ENCODE measurements at regions not wholly inside any gene's neighbourhood (a gene's known extent, or its start where the extent isn't known, plus 50 kb on each side); places are given as distances from the start of the nearest gene placed in this dataset.

DNA sequence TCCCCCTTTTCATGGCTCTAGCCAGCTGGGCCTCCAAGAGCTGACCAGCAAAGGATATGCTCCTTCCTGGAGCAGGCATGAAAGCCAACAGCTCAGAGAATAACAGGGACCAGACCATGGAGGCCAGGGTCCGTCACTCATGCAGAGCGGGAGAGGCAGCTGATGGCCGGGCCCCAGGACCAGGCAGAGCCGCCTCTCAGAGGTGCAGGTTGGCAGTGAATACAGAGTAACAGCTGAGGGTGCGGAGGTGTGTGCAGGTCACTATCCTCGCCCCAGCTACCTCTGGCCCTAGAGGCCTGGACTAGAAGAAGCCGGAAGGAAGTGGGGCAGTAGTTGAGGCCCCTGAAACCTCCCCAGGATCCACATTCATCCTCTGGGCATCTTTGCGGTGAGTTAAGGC, 1377.3 kb downstream of the TBC1D22A start:
- no peak overlapping the region for H3K4me3 ChIP-seq (ENCODE audit: control insufficient read depth in 1 of 2, extremely low read depth in 1 of 2, low read length in 1 of 2)
- peaks cover 0 to 11% of the 10 kb centered on the region in 2 experiments for H3K4me1 ChIP-seq (ENCODE audit: control insufficient read depth in 1 of 2, extremely low read depth in 1 of 2, insufficient read depth in 2 of 2, low read length in 2 of 2)
- H3K27ac ChIP-seq (ENCODE audit: low read length), result no peak overlapping the region
- peaks cover 0 to 21% of the 10 kb centered on the region in 2 experiments for H3K27me3 ChIP-seq (replicated peaks in 1 of 2; ENCODE audit: control insufficient read depth in 2 of 2, extremely low read depth in 1 of 2, insufficient read depth in 2 of 2, low read length in 1 of 2)
- ChIA-PET CTCF (no interaction called here), POLR2A (no interaction called here)
- H3K9me3 ChIP-seq, result no peaks in the 10 kb centered on the region
- Mint-ChIP-seq H3K4me3 (no peak overlapping the region), H3K4me1 (peaks cover 0 to 13% (median 11%) of the 10 kb centered on the region in 3 donors), H3K36me3 (no peaks in the 10 kb centered on the region), H3K9me3 (peaks cover 0 to 5% (median 0%) of the 10 kb centered on the region in 3 donors), H3K27me3 (peaks cover 13 to 15% of the 10 kb centered on the region in 2 donors), H3K27ac (no peak overlapping the region)
- no peaks in the 10 kb centered on the region for H3K36me3 ChIP-seq (ENCODE audit: control insufficient read depth in 2 of 2, extremely low read depth in 1 of 2, insufficient read depth in 1 of 2, low read length in 1 of 2)
- 79% methylated on average over 8 of the region's 8 CpGs for WGBS (ENCODE audit: insufficient coverage)
- no peak for DNase-seq
- ATAC-seq (replicated peaks in 1 of 4), result no peak

DNA sequence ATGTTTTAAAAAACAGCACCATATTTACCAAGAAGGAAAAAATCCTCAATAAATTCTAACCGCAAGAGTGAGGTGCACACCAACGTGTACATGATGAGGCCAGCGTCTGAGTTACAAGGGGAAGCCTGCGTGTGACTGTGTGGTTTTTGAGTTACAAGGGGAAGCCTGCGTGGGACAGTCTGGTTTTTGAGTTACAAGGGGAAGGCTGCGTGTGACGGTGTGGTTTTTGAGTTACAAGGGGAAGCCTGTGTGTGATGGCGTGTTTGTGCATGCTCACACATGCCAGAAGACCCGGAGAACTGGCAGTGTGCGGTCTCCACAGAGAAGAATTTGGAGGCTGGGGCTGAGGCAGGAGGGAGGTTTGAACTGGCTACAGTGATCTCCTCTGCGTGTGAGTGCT, 1376.4 kb downstream of the TBC1D22A start:
- Mint-ChIP-seq H3K4me1 (peaks cover 0 to 13% (median 11%) of the 10 kb centered on the region in 3 donors), H3K4me3 (no peak overlapping the region), H3K36me3 (no peaks in the 10 kb centered on the region), H3K27me3 (peaks cover 8 to 10% of the 10 kb centered on the region in 2 donors), H3K9me3 (peaks cover 0 to 5% (median 0%) of the 10 kb centered on the region in 3 donors), H3K27ac (no peak overlapping the region)
- Histone ChIP-seq H3K4me3 (ENCODE audit: control insufficient read depth in 1 of 2, extremely low read depth in 1 of 2, low read length in 1 of 2) (no peak overlapping the region), H3K27ac (ENCODE audit: low read length) (no peak overlapping the region), H3K36me3 (ENCODE audit: control insufficient read depth in 2 of 2, extremely low read depth in 1 of 2, insufficient read depth in 1 of 2, low read length in 1 of 2) (no peaks in the 10 kb centered on the region), H3K4me1 (ENCODE audit: control insufficient read depth in 1 of 2, extremely low read depth in 1 of 2, insufficient read depth in 2 of 2, low read length in 2 of 2) (peaks cover 0 to 11% of the 10 kb centered on the region in 2 experiments), H3K27me3 (replicated peaks in 1 of 2; ENCODE audit: control insufficient read depth in 2 of 2, extremely low read depth in 1 of 2, insufficient read depth in 2 of 2, low read length in 1 of 2) (peaks cover 0 to 16% of the 10 kb centered on the region in 2 experiments), H3K9me3 (no peaks in the 10 kb centered on the region)
- ATAC-seq (replicated peaks in 1 of 4), result no peak
- CTCF ChIA-PET, result no interaction called here
- 9% methylated on average over 10 of the region's 11 CpGs for WGBS (ENCODE audit: insufficient coverage)
- no peak for DNase-seq
- POLR2A ChIA-PET, result no interaction called here

DNA sequence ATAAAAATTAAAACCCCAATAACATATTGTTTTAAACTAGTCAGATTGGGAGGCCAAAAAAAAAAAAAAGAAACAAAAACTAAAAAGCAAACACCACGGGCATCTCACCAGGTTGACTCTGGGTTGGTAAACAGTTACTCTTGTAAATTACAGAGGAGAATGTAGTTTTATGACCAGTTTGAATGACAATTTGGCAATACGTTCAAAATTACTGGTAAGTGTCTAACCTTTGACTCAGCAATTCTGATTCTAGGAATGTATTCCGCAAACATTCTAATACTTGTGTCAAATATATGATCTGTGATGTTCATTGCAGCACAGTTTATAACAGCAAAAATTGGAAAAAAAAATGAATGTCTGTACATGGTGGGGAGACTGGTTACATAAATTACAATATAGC, 1376.0 kb downstream of the TBC1D22A start:
- Mint-ChIP-seq H3K4me1 (peaks cover 0 to 13% (median 11%) of the 10 kb centered on the region in 3 donors), H3K27ac (no peak overlapping the region), H3K27me3 (peaks cover 4 to 7% of the 10 kb centered on the region in 2 donors), H3K36me3 (no peaks in the 10 kb centered on the region), H3K4me3 (no peak overlapping the region), H3K9me3 (peaks cover 0 to 5% (median 0%) of the 10 kb centered on the region in 3 donors)
- WGBS (ENCODE audit: insufficient coverage), result no CpG with 5 or more reads among the region's 3 CpGs
- no peak overlapping the region for H3K4me3 ChIP-seq (ENCODE audit: control insufficient read depth in 1 of 2, extremely low read depth in 1 of 2, low read length in 1 of 2)
- ATAC-seq (replicated peaks in 1 of 4), result no peak
- H3K27me3 ChIP-seq (replicated peaks in 1 of 2; ENCODE audit: control insufficient read depth in 2 of 2, extremely low read depth in 1 of 2, insufficient read depth in 2 of 2, low read length in 1 of 2), result peaks cover 0 to 13% of the 10 kb centered on the region in 2 experiments
- H3K27ac ChIP-seq (ENCODE audit: low read length), result no peak overlapping the region
- POLR2A ChIA-PET, result no interaction called here
- no peak for DNase-seq
- H3K4me1 ChIP-seq (ENCODE audit: control insufficient read depth in 1 of 2, extremely low read depth in 1 of 2, insufficient read depth in 2 of 2, low read length in 2 of 2), result peaks cover 0 to 11% of the 10 kb centered on the region in 2 experiments
- CTCF ChIA-PET, result no interaction called here
- H3K36me3 ChIP-seq (ENCODE audit: control insufficient read depth in 2 of 2, extremely low read depth in 1 of 2, insufficient read depth in 1 of 2, low read length in 1 of 2), result no peaks in the 10 kb centered on the region
- H3K9me3 ChIP-seq, result no peaks in the 10 kb centered on the region

DNA sequence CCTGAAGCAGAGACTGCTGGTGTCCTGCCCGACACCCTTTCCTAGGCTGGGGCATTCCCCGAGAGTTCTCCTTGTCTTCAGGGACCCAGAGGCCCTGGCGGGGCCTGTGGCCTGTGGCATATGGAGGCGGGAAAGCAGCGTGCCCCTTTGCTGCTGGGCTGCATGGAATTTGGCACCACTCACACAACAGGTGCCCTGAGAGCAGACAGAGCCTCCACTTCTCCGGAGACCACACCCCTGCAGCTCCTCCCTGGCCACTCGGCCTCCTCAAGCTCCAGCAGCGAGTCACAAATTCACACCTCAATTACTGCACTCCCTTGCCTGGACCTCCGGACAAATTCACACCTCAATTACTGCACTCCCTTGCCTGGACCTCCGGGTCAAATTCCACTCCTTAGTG, 1375.2 kb downstream of the TBC1D22A start:
- Mint-ChIP-seq H3K27ac (no peak overlapping the region), H3K4me3 (no peak overlapping the region), H3K36me3 (no peaks in the 10 kb centered on the region), H3K4me1 (peaks cover 0 to 13% (median 11%) of the 10 kb centered on the region in 3 donors), H3K9me3 (no peaks in the 10 kb centered on the region), H3K27me3 (peaks cover 0 to 2% of the 10 kb centered on the region in 2 donors)
- WGBS (ENCODE audit: insufficient coverage), result 73% methylated on average over 7 of the region's 10 CpGs
- H3K9me3 ChIP-seq, result no peaks in the 10 kb centered on the region
- H3K4me1 ChIP-seq (ENCODE audit: control insufficient read depth in 1 of 2, extremely low read depth in 1 of 2, insufficient read depth in 2 of 2, low read length in 2 of 2), result peaks cover 0 to 11% of the 10 kb centered on the region in 2 experiments
- POLR2A ChIA-PET, result no interaction called here
- CTCF ChIA-PET, result no interaction called here
- ATAC-seq (replicated peaks in 1 of 4) (no peak), DNase-seq (no peak)
- H3K27me3 ChIP-seq (replicated peaks in 1 of 2; ENCODE audit: control insufficient read depth in 2 of 2, extremely low read depth in 1 of 2, insufficient read depth in 2 of 2, low read length in 1 of 2), result peaks cover 0 to 13% of the 10 kb centered on the region in 2 experiments
- H3K36me3 ChIP-seq (ENCODE audit: control insufficient read depth in 2 of 2, extremely low read depth in 1 of 2, insufficient read depth in 1 of 2, low read length in 1 of 2), result no peaks in the 10 kb centered on the region
- no peak overlapping the region for H3K4me3 ChIP-seq (ENCODE audit: control insufficient read depth in 1 of 2, extremely low read depth in 1 of 2, low read length in 1 of 2)
- no peak overlapping the region for H3K27ac ChIP-seq (ENCODE audit: low read length)

DNA sequence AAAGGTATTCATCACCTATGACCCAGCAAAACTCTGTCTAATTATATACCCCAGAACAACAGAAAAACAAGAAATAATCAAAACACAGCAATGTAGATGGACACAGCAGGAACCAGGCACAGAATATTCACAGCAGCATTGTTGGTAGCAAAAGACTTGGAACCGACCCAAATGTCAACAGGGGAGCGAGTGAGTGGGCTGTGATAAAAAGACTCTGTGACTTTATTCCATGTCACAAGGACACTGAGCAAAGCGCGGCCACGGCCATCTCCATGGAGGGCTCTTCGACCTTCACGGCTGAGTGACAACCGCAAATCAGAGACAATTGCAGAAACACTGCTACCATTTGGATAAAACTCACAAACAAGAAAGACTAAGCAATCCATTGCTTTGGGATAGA, 1373.1 kb downstream of the TBC1D22A start:
- DNase-seq (no peak), ATAC-seq (replicated peaks in 1 of 4) (no peak)
- Mint-ChIP-seq H3K27me3 (peaks cover 6 to 16% of the 10 kb centered on the region in 2 donors), H3K4me3 (no peak overlapping the region), H3K4me1 (peaks cover 0 to 13% (median 11%) of the 10 kb centered on the region in 3 donors), H3K27ac (no peak overlapping the region), H3K9me3 (no peaks in the 10 kb centered on the region), H3K36me3 (no peaks in the 10 kb centered on the region)
- Histone ChIP-seq H3K27me3 (replicated peaks in 1 of 2; ENCODE audit: control insufficient read depth in 2 of 2, extremely low read depth in 1 of 2, insufficient read depth in 2 of 2, low read length in 1 of 2) (peaks cover 0 to 14% of the 10 kb centered on the region in 2 experiments), H3K4me1 (ENCODE audit: control insufficient read depth in 1 of 2, extremely low read depth in 1 of 2, insufficient read depth in 2 of 2, low read length in 2 of 2) (peaks cover 0 to 11% of the 10 kb centered on the region in 2 experiments), H3K36me3 (ENCODE audit: control insufficient read depth in 2 of 2, extremely low read depth in 1 of 2, insufficient read depth in 1 of 2, low read length in 1 of 2) (no peaks in the 10 kb centered on the region), H3K9me3 (no peaks in the 10 kb centered on the region), H3K4me3 (ENCODE audit: control insufficient read depth in 1 of 2, extremely low read depth in 1 of 2, low read length in 1 of 2) (no peak overlapping the region), H3K27ac (ENCODE audit: low read length) (no peak overlapping the region)
- ChIA-PET POLR2A (no interaction called here), CTCF (no interaction called here)
- 94% methylated on average over 6 of the region's 8 CpGs for WGBS (ENCODE audit: insufficient coverage)

DNA sequence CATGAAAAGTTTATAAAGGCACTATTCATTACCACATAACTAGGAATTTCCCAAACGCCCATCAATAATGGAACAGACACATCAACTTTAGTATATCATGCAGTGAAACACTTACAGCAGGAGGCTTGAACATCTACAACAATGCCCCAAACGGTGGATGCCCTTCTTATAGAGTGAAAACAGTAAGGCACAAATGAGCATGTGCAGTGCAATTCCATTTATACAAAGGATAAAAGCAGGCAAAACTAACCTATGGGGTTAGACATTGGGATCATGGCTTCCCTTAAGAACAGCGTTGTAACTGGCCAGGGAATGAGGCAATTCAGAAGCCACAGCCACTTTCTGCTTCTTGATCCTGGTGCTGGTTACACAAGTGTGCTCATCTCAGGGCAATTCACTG, 1363.0 kb downstream of the TBC1D22A start:
- CTCF ChIA-PET, result no interaction called here
- WGBS (ENCODE audit: insufficient coverage), result 80% methylated on average over 2 of the region's 3 CpGs

DNA sequence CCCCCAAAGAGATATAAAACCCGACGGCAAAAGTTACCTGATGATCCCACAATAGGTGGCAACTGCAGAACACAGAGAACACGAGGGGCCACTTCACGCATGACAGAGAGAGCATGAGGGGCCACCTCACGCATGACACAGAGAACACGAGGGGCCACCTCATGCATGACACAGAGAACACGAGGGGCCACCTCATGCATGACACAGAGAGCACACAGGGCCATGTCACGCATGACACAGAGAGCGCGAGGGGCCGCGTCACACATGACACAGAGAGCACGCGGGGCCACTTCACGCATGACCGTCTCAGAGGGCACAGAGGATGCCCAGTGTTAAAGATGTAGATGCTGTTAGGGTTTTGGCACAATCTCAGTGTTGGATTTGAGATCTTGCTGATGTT, 1359.5 kb downstream of the TBC1D22A start:
- H3K27ac Mint-ChIP-seq, result no peak overlapping the region
- ATAC-seq (replicated peaks in 1 of 4), result no peak
- H3K9me3 Mint-ChIP-seq, result peaks cover 0 to 2% (median 0%) of the 10 kb centered on the region in 3 donors

More for the DNA sequence above, 1363.0 kb downstream of the TBC1D22A start:
- no peak for ATAC-seq (replicated peaks in 1 of 4)
- Histone ChIP-seq H3K9me3 (no peaks in the 10 kb centered on the region), H3K4me1 (ENCODE audit: control insufficient read depth in 1 of 2, extremely low read depth in 1 of 2, insufficient read depth in 2 of 2, low read length in 2 of 2) (no peaks in the 10 kb centered on the region), H3K36me3 (ENCODE audit: control insufficient read depth in 2 of 2, extremely low read depth in 1 of 2, insufficient read depth in 1 of 2, low read length in 1 of 2) (no peaks in the 10 kb centered on the region), H3K27ac (ENCODE audit: low read length) (no peak overlapping the region), H3K27me3 (replicated peaks in 1 of 2; ENCODE audit: control insufficient read depth in 2 of 2, extremely low read depth in 1 of 2, insufficient read depth in 2 of 2, low read length in 1 of 2) (peaks cover 0 to 10% of the 10 kb centered on the region in 2 experiments), H3K4me3 (ENCODE audit: control insufficient read depth in 1 of 2, extremely low read depth in 1 of 2, low read length in 1 of 2) (no peak overlapping the region)
- Mint-ChIP-seq H3K4me3 (no peak overlapping the region), H3K27me3 (peaks cover 0 to 10% of the 10 kb centered on the region in 2 donors), H3K9me3 (peaks cover 0 to 2% (median 0%) of the 10 kb centered on the region in 3 donors), H3K27ac (no peak overlapping the region), H3K36me3 (no peaks in the 10 kb centered on the region), H3K4me1 (no peaks in the 10 kb centered on the region)
- no peak for DNase-seq
- POLR2A ChIA-PET, result no interaction called here

More for the DNA sequence above, 1359.5 kb downstream of the TBC1D22A start:
- Histone ChIP-seq H3K36me3 (ENCODE audit: control insufficient read depth in 2 of 2, extremely low read depth in 1 of 2, insufficient read depth in 1 of 2, low read length in 1 of 2) (no peaks in the 10 kb centered on the region), H3K4me3 (ENCODE audit: control insufficient read depth in 1 of 2, extremely low read depth in 1 of 2, low read length in 1 of 2) (no peak overlapping the region), H3K27ac (ENCODE audit: low read length) (no peak overlapping the region), H3K27me3 (replicated peaks in 1 of 2; ENCODE audit: control insufficient read depth in 2 of 2, extremely low read depth in 1 of 2, insufficient read depth in 2 of 2, low read length in 1 of 2) (peaks cover 0 to 26% of the 10 kb centered on the region in 2 experiments), H3K9me3 (no peaks in the 10 kb centered on the region), H3K4me1 (ENCODE audit: control insufficient read depth in 1 of 2, extremely low read depth in 1 of 2, insufficient read depth in 2 of 2, low read length in 2 of 2) (no peaks in the 10 kb centered on the region)
- no peaks in the 10 kb centered on the region for H3K36me3 Mint-ChIP-seq
- no peak for DNase-seq
- ChIA-PET POLR2A (no interaction called here), CTCF (no interaction called here)
- no peaks in the 10 kb centered on the region for H3K4me1 Mint-ChIP-seq
- no peak overlapping the region for H3K4me3 Mint-ChIP-seq
- peaks cover 0 to 16% of the 10 kb centered on the region in 2 donors for H3K27me3 Mint-ChIP-seq
- WGBS (ENCODE audit: insufficient coverage), result 93% methylated on average over 14 of the region's 16 CpGs

Data from T-cell (primary cell).